Ishikawa (cell line): ENCODE measurements at regions not wholly inside any gene's neighbourhood (a gene's known extent, or its start where the extent isn't known, plus 50 kb on each side); places are given as distances from the start of the nearest gene placed in this dataset.

Source experiments
- CEBPB ChIP-seq: IDR thresholded peaks from 2 replicates; pipeline ENCODE4 v1.6.1; 2012
- CREB1 ChIP-seq: IDR thresholded peaks from 2 replicates; pipeline ENCODE4 v1.6.1; 2012; ENCODE audit warnings: low read depth
- EGR1 ChIP-seq: IDR thresholded peaks from 2 replicates; pipeline ENCODE4 v1.6.1; 2012
- EP300 ChIP-seq: IDR thresholded peaks from 2 replicates; pipeline ENCODE4 v1.6.1; 2012; ENCODE audit warnings: borderline replicate concordance
- FOXM1 ChIP-seq: IDR thresholded peaks from 2 replicates; pipeline ENCODE4 v1.6.1; 2012; ENCODE audit warnings: low read depth, borderline replicate concordance
- NFIC ChIP-seq: IDR thresholded peaks from 2 replicates; pipeline ENCODE4 v1.6.1; 2012
- RAD21 ChIP-seq: IDR thresholded peaks from 2 replicates; pipeline ENCODE4 v1.6.1; 2012; ENCODE audit warnings: low read depth
- TAF1 ChIP-seq: IDR thresholded peaks from 2 replicates; pipeline ENCODE4 v1.6.1; 2012; ENCODE audit warnings: low read depth, mild to moderate bottlenecking
- TCF12 ChIP-seq: IDR thresholded peaks from 2 replicates; pipeline ENCODE4 v1.6.1; 2012; ENCODE audit warnings: low read depth
- TEAD4 ChIP-seq: IDR thresholded peaks from 2 replicates; pipeline ENCODE4 v1.6.1; 2012
- USF1 ChIP-seq: IDR thresholded peaks from 2 replicates; pipeline ENCODE4 v1.6.1; 2012
- YY1 ChIP-seq: IDR thresholded peaks from 2 replicates; pipeline ENCODE4 v1.6.1; 2012; ENCODE audit warnings: low read depth
- ZBTB7A ChIP-seq: IDR thresholded peaks from 2 replicates; pipeline ENCODE4 v1.6.1; 2012; ENCODE audit warnings: low read depth
- TF ChIP-seq, protein P1 (sequence below): IDR thresholded peaks from 2 replicates; pipeline ENCODE4 v1.6.1; 2012; ENCODE audit warnings: low read depth, mild to moderate bottlenecking

DNA sequence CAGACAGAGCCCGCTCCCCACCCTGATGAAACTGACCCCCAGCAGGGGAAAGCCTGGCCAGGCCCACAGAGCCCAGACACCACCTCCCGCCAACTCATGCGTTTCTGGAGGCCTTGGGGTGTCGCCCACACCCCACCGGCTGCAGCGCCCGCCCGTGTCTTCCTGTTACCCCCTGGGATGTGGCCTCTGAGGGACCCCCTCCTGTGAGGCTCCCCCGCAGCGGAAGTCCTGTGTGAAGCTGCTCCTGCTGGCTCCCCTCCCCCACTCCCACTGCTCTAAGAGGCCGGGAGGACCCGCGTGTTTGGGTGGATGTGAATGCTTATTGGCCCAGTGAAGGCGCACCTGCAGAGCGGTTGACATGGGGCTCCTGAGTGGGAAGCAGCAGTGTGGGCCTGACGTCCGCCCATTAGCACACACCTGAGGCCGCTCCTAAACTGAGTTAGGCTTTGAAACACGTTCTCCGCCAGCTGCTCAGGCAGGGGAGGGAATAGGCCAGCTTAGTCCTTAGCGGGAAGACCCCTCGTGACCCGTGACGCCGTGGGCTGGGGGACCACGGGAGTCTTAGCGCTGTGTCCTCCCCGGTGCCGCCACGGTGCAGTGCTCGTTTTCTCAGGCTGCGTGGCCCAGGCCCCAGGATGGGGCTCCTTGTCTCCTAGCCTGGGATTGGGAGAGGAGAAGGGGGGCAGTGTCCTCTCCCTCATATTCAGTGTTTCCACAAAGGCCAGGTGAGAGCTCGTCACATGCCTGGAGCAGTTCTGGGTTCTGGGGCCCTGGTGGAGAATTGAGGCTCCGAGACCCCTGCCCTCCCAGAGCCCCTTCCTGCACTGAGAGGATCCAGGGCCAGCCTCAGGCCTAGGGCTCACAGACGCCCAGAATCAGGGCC lies 323.4 kb upstream of the SFSWAP start:
- TF ChIP-seq CREB1 = no peak
- TF ChIP-seq RAD21 = no peak
- no peak for TF ChIP-seq YY1
- no peak for TF ChIP-seq USF1
- TF ChIP-seq EP300 = no peak
- TF ChIP-seq TCF12 = no peak
- TF ChIP-seq NFIC = no peak
- TF ChIP-seq, protein P1, sequence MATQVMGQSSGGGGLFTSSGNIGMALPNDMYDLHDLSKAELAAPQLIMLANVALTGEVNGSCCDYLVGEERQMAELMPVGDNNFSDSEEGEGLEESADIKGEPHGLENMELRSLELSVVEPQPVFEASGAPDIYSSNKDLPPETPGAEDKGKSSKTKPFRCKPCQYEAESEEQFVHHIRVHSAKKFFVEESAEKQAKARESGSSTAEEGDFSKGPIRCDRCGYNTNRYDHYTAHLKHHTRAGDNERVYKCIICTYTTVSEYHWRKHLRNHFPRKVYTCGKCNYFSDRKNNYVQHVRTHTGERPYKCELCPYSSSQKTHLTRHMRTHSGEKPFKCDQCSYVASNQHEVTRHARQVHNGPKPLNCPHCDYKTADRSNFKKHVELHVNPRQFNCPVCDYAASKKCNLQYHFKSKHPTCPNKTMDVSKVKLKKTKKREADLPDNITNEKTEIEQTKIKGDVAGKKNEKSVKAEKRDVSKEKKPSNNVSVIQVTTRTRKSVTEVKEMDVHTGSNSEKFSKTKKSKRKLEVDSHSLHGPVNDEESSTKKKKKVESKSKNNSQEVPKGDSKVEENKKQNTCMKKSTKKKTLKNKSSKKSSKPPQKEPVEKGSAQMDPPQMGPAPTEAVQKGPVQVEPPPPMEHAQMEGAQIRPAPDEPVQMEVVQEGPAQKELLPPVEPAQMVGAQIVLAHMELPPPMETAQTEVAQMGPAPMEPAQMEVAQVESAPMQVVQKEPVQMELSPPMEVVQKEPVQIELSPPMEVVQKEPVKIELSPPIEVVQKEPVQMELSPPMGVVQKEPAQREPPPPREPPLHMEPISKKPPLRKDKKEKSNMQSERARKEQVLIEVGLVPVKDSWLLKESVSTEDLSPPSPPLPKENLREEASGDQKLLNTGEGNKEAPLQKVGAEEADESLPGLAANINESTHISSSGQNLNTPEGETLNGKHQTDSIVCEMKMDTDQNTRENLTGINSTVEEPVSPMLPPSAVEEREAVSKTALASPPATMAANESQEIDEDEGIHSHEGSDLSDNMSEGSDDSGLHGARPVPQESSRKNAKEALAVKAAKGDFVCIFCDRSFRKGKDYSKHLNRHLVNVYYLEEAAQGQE = no peak
- TF ChIP-seq EGR1 = no peak
- no peak for TF ChIP-seq ZBTB7A

DNA sequence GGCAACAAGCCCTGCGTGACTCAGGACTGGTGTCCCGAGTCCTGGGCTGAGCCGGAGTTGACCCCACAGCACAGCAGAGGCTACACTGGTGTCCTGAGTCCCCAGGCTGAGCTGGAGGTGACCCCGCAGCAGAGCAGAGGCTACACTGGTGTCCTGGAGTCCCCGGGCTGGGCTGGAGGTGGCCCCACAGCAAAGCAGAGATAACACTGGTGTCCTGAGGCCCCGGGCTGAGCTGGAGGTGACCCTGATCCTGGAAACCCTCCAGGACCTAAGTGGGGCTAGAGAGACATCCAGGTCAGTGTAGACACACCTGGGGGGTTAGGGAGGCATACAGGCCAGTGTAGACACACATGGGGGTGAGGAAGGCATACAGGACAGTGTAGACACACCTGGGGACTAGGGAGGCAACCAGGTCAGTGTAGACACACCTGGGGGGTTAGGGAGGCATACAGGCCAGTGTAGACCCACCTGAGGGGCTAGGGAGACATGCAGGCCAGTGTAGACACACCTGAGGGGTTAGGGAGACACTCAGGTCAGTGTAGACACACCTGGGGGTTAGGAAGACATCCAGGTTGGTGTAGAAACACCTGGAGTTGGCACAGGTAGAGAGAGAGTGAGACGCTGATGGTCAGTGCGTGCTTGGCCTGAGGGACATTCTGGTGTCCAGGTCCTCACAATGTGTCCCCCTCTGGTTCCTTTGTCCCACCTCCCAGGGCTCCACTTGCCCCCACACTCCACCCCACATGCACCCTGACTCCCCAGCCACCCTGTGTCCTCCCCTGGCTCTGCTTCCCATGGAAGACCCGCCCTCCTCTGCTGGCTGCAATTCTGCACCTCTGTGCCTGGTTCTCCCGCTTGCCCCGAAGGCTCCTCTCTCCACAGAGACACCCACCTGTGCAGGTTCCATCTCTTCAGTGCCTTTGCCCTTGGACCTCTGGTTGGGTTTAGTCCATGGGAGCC lies 321.6 kb upstream of the SFSWAP start:
- TF ChIP-seq TAF1 (no peak), TCF12 (no peak), YY1 (no peak), RAD21 (no peak), USF1 (no peak), CREB1 (no peak), FOXM1 (no peak), TEAD4 (no peak), NFIC (no peak), EGR1 (no peak)

- no peak for TF ChIP-seq YY1
- no peak for TF ChIP-seq ZBTB7A
- TF ChIP-seq, protein P1 = peak; percentile 88
Measured at GRCh38 chr12:131390412-131391334, 320.2 kb upstream of the SFSWAP start.

GRCh38 chr12:131391399-131391798 lies 319.5 kb upstream of the SFSWAP start:
- no peak for TF ChIP-seq TAF1

DNA sequence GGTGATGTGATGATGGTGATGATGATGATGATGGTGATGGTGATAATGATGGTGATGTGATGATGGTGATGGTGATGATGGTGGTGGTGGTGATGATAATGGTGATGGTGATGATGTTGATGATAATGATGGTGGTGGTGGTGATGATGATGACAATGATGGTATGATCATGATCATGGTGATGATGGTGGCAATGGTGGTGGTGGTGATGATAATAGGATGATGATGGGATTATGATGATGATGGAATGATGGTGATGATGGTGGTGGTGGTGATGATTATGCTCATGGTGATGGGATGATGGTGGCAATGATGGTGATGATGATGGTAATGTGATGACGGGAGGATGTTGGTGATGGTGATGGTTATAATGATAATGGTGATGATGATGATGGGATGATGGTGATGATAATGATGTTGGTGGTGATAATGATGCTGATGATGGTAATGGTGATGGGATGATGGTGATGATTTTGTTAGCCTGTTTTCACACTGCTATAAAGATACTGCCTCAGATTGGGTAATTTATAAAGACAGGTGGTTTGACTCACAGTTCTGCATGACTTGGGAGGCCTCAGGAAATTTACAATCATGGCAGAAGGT lies 314.8 kb upstream of the SFSWAP start:
- TF ChIP-seq ZBTB7A (no peak), CEBPB (no peak), RAD21 (no peak)
